Osteocyte (in vitro differentiated cells): ENCODE measurements at regions not wholly inside any gene's neighbourhood (a gene's known extent, or its start where the extent isn't known, plus 50 kb on each side); places are given as distances from the start of the nearest gene placed in this dataset.

ENCODE experiments used
- DNase-seq: peaks from one replicate; pipeline ENCODE4 v3.0.0; 2021; ENCODE audit warnings: mixed read lengths; ENCODE audit not compliant: unreplicated experiment; ENCODE audit errors: extremely low spot score
- H3K27ac Mint-ChIP-seq: one replicate; pipeline ENCODE4 v1.8.0; 2021; ENCODE audit warnings: mild to moderate bottlenecking, mixed read lengths; ENCODE audit not compliant: unreplicated experiment
- H3K27me3 Mint-ChIP-seq: one replicate; pipeline ENCODE4 v1.8.0; 2021; ENCODE audit warnings: mixed read lengths; ENCODE audit not compliant: unreplicated experiment
- H3K36me3 Mint-ChIP-seq: one replicate; pipeline ENCODE4 v1.8.0; 2021; ENCODE audit warnings: mixed read lengths; ENCODE audit not compliant: unreplicated experiment
- H3K4me1 Mint-ChIP-seq: one replicate; pipeline ENCODE4 v1.8.0; 2021; ENCODE audit warnings: mixed read lengths; ENCODE audit not compliant: unreplicated experiment
- H3K4me3 Mint-ChIP-seq: one replicate; pipeline ENCODE4 v1.8.0; 2021; ENCODE audit warnings: mild to moderate bottlenecking, moderate library complexity, mixed read lengths; ENCODE audit not compliant: unreplicated experiment
- H3K9me3 Mint-ChIP-seq: one replicate; pipeline ENCODE4 v1.8.0; 2021; ENCODE audit warnings: mixed read lengths; ENCODE audit not compliant: unreplicated experiment
- CTCF ChIP-seq: fragments of 200-600 bp; sonication (generic); IDR thresholded peaks from 2 replicates; pipeline ENCODE4 v1.5.0; 2021; ENCODE audit warnings: antibody characterized with exemption, mild to moderate bottlenecking, moderate library complexity

GRCh38 chr2:204051984-204052556, 115.5 kb downstream of the ICOS start:
- Mint-ChIP-seq H3K27me3 (peaks cover 63% of the 10 kb centered on the region), H3K4me3 (no peak overlapping the region), H3K36me3 (no peaks in the 10 kb centered on the region), H3K27ac (no peak overlapping the region), H3K9me3 (no peaks in the 10 kb centered on the region), H3K4me1 (no peaks in the 10 kb centered on the region)
- DNase-seq = no peak
- TF ChIP-seq CTCF = no peak

- Mint-ChIP-seq H3K4me3 (no peak overlapping the region), H3K27ac (no peak overlapping the region), H3K36me3 (no peaks in the 10 kb centered on the region), H3K27me3 (peaks cover 38% of the 10 kb centered on the region), H3K4me1 (no peaks in the 10 kb centered on the region), H3K9me3 (no peaks in the 10 kb centered on the region)
- no peak for DNase-seq
- TF ChIP-seq CTCF = no peak
Observed at GRCh38 chr2:204059016-204059415, 122.5 kb downstream of the ICOS start.

- Mint-ChIP-seq H3K4me1 (peaks cover 4% of the 10 kb centered on the region), H3K27me3 (peaks cover 25% of the 10 kb centered on the region), H3K36me3 (no peaks in the 10 kb centered on the region), H3K4me3 (no peak overlapping the region), H3K9me3 (peaks cover 4% of the 10 kb centered on the region), H3K27ac (no peak overlapping the region)
- TF ChIP-seq CTCF = no peak
- DNase-seq = no peak
Observed at GRCh38 chr2:204060841-204061240, 124.3 kb downstream of the ICOS start.

- peaks cover 23% of the 10 kb centered on the region for H3K27me3 Mint-ChIP-seq
- H3K9me3 Mint-ChIP-seq = peaks cover 6% of the 10 kb centered on the region
- H3K4me1 Mint-ChIP-seq = peaks cover 4% of the 10 kb centered on the region
- no peak for DNase-seq
- H3K27ac Mint-ChIP-seq = no peak overlapping the region
- no peak for TF ChIP-seq CTCF
- H3K4me3 Mint-ChIP-seq = no peak overlapping the region
- no peaks in the 10 kb centered on the region for H3K36me3 Mint-ChIP-seq
Observed at GRCh38 chr2:204061241-204061640, 124.7 kb downstream of the ICOS start.

GRCh38 chr2:204064119-204064518, 127.6 kb downstream of the ICOS start:
- no peak for TF ChIP-seq CTCF
- peaks cover 6% of the 10 kb centered on the region for H3K9me3 Mint-ChIP-seq
- peaks cover 4% of the 10 kb centered on the region for H3K4me1 Mint-ChIP-seq
- peaks cover 26% of the 10 kb centered on the region for H3K27me3 Mint-ChIP-seq
- DNase-seq = no peak
- H3K4me3 Mint-ChIP-seq = no peak overlapping the region
- no peak overlapping the region for H3K27ac Mint-ChIP-seq
- no peaks in the 10 kb centered on the region for H3K36me3 Mint-ChIP-seq
